NCI-H345 (cell line): ENCODE measurements at regions not wholly inside any gene's neighbourhood (a gene's known extent, or its start where the extent isn't known, plus 50 kb on each side); places are given as distances from the start of the nearest gene placed in this dataset.
"Not testable (repeated sequence)": the region's sequence is repeated elsewhere in the genome, so short reads cannot be mapped to it uniquely, and the experiment has no call there.

Source experiments
- DNase-seq: peaks from one replicate; lab custom pipeline; 2025; lab: John Stamatoyannopoulos, UW

DNA sequence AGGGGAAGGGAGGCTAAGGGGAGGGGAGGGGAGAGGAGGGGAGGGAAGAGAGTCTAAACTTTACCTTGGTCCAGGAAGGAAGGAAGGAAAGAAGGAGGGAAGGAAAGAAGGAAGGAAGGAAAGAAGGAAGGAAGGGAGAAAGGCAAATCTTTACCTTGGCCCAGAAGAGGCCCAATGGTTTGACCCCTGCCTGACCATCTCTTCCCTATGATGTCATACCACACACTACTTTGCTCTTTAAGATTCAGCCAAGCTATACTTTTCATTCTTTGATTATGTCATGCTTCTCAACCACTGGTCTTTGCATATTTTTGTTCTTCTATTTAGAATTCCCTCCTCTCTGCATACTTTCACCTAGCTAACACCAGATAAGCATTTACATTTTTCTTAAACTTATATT is 1077.5 kb downstream of the PCDH9 start:
- DNase-seq: no peak

DNA sequence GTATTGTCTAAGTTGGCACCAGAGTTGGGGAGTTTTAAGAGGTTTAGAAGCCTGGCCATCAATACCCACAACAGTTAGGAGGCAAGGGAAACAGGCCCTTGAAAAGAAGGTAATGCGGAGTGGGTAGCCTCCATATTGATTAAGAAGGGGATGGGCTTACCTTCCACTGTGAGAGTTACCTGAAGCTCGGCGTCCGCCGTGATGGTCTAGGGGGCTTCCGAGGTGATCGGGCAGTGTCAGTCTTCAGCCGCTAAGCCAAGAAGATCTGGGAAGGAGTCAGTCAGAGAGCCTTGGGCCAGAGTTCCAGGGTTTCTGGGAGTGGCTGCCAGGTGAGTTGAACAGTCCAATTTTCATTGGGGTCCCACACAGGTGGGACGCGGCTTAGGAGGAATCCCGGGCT is 1085.8 kb downstream of the PCDH9 start:
- DNase-seq: not testable (repeated sequence)

DNA sequence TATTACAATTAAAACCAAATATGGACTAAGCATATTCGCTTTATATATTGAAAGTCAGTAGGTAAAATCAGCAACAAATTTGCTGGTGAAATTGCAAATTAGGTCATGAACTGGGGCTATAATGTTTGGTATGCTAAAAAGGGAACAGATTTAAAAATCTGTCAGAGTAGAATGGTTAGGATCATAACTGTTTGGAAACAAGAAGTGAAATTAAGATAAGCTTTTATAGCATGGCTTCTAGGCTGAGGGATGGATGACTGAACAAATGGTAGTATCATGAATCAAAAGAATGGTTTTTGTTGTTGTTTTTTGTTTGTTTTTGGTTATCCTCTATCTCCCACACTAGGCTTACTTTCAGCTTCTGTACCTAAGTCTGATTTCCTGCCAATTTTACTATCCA is 1090.4 kb downstream of the PCDH9 start:
- no peak for DNase-seq

DNA sequence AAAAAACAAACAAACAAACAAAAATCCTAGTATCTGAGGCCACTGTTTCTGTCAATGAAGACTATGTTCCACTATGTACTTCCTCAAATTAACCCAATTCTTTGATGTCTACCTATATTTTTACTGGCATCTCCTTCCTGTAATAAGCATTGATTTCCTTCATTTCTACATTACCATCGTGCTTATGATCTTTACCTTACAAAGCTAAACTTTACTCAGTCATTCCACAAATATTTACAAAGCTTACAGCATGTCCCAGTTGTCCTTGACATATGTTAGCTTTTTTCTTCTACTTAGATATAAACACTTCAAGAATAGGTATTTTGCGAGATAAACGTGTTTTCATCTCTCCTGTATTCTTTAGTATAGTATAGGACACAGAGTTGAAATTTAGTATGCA is 1090.9 kb downstream of the PCDH9 start:
- DNase-seq: no peak

DNA sequence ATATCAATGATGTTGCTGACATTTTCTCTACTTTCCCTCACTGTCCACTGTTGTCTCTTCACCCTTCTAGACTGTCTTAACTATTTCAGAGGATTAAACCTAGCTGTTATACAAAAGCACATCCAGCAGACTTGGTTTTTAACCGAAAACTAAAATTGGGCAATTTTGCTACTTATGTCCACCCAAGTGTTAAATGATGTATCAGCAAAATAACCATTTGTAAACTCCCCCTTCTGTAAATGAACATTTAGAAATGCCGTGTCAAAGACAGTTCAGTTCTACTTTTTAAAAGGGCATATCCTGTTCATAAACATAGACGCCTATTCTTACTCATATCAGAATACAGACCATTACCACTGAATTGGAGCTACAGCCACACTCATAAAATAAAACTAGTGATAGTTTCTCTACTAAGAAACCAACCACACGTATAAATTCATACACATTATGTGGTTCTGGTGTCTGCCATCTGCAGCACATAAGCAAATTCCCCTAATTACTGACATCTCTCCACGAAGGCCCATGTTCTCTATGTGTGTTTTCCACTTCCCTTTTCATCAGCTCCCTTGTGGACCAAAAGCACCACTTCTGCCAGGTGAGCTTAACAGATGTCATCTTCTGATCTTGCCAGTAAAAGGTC is 1091.8 kb downstream of the PCDH9 start:
- no peak for DNase-seq

DNA sequence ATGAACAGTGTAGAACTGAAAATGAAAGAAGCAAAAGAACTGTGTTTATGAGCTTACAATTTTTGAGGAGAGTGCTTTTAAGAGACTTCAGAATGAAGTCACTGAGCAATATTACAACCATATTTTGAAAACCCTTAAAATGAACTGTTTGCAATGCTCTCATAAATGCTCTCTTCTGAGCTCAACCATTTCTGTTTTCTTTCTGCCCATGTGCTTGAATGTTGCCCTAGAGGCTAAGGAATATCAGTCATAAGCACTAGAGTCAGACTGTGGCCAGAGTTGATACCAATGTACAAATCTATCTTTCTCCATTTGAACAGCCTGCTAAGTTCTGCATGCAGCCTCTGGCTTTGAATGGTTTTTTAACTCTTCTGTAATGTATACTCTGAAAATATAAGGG is 1092.8 kb downstream of the PCDH9 start:
- no peak for DNase-seq

DNA sequence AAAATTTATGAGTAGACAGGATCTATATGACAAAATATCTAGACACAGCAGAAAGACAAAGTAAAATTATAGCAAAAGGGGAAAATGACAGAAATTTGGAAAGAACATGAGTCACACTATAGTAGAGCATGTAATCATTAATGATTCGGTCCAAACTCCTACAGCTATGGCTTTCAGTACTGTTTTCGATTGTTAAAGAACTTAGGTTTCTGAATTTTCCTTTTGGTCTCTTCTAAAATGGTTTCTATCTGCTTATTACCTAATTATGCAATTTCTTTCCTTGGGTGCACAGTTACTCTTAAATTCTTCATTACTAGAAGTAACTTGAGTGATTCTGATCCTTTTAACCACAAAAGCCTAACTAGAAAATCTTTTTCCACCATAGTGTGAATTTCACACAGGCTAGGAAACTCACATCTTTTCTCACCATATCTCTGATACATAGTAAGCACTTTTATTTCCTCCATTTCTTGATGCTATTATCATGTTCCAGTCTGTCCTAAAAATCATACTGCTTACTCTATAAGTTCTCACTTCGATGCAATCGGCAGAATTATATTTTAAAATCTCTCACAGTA is 1101.4 kb downstream of the PCDH9 start:
- no peak for DNase-seq

DNA sequence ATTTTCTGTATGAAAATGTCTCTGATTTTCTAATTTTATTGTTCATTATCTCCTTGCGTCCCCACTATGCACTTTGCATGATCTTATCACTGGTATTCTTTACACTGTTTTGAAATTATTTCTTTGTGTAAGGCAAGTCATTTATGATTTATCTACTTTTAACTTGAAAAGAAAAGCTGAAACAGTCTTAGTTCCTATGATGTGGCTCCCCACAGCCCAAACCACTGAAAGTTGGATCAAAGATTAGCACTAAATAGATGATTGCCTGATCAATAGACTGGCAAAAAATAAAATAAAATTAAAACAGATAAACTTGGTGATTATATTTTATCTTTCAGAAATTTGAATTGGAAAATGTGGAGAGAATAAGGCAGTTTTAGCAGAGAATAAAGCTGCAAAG is 1101.9 kb downstream of the PCDH9 start:
- no peak for DNase-seq

DNA sequence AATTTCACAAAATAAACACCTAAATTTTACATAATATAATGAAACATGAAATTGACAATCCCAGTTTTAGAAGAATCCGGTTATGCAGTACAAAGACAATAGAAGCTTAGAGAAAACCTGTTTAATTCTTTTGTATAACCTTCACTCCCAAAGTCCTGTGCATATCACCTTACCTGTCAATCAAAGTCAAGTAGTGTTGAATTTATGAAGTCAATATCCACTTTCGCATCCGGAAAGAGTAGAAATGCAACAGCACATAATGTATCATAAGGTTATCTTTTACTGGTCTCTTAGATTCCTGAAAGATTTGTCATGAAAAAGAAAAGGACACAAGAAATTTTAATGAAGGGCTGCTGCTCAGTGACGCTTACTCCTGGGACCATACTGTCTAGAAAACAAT is 1112.6 kb downstream of the PCDH9 start:
- DNase-seq: no peak

DNA sequence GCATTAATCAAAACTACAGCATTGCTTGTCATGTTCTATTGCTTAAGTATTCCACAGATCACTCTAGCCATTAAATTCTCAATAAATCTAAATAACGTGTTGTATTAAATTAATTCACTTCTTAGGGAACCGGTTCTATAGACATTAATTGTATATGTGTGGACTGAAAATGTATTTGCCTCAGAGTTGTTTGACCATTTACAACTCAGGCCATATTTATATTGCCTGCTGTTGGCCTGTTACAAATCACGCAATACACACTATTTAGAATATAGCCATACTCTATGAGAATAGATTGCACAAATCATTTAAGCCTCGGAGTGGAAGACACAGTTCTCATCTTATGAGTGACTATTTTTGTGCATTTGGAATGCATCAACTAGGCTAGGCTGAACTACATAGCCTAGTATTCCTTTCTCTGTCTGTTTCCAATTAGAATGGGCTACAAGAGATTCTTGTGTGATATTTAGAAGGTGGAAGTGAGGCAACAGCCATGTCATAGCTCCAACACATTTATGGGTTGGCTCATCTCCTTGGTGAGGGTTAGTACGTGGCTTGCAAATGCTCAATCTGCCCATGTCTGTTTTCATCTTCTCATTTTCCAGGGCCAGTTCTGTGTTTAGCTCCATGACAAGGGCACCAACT is 1116.1 kb downstream of the PCDH9 start:
- DNase-seq: no peak

DNA sequence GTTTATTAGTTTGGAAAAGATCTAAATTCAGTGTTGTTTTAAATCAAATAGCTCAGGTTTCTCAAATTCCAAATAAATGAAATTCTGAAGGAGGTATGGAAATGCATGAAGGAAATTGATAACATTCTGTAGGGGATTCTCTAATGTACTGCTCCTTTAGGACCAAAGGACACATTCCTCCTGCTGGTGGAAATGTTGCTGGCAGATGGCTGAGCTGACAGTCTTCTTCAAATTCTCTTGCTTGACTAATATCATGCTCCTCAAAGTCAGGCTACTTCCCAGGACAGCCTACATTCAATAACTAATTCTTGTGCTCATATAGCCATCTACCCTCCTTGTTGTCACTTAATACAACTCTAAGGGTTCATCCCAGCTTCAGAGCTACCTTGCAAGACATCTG is 1118.5 kb downstream of the PCDH9 start:
- no peak for DNase-seq

DNA sequence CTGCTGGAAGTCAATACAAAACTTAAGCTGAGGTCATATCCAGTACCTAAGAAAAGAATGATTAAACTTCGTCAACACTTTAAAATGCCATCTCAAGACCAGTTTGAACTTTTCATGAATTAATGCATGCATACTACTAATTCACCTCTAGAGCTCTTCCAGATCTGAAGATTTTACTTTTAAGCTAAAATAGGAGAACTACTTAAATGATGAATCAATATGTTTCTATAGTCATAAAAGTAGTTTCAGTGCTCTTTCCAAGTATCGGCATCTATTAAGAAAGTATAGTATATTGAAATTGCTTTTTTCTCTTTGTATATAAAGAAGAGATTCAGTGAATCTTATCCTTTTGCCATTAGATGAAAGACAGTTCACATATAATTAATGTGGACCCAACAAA is 1123.9 kb downstream of the PCDH9 start:
- DNase-seq: no peak

DNA sequence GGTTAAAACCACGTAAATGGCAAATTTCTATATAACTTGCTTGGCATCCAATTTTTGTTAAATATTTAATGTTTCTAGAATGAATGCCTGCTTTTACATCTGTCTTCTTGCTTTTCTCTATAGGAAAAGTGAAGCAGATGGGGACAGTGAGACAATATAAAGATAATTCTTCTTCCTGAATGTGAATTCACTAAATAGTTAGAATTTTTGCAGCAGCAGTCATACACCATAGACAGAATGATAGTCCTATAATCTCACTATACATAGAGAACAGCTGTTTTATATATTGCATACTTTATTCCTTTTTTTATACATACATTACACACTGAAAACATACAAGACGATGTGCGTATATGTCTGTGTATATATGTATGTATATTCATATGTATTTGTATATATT is 1127.3 kb downstream of the PCDH9 start:
- no peak for DNase-seq

DNA sequence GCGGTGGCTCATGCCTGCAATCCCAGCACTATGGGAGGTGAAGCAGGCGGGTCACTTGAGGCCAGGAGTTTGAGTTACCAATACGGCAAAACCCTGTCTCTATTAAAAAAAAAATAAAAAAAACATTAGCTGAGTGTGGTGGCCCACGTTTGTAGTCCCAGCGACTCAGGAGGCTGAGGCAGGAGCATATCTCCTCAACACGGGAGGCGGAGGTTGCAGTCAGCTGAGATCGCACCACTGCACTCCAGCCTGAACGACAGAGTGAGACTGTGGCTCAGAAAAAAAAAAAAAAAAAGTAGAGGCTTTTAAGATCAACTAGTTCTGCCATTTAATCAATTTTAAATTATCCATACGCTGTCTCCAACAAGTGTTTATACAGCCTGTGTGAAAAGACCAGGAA is 1130.3 kb downstream of the PCDH9 start:
- DNase-seq: no peak

DNA sequence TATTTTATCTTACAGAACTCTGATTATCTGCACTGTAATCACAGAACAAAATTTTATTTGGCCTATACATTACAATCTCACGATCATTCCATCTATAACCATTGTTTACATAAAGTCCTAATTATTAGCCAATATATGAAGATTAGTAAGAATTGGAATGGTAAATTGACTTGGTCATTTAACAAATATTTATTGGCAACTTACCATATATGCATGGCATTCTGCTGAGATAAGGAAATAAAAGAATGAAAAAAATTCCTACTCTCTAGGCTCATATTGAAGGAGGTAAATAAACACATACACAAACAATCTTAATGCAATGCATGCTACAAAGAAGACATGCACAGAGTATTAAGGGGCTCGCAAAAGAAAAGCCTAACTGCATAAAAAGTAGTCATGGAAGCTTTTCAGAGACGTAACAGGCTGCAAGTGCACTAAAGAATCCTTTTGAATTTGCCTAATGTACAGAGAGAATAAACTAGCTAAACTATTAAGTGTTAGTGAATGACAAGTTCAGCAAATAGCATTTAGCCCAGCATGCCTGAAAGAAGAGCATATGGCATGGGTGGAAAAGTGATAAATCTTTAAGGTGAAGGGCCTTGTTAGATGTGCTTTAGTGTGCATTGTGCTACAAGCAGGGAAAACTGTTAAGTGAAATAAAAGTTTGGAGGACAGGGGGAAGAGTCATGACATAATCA is 1131.1 kb downstream of the PCDH9 start:
- no peak for DNase-seq

DNA sequence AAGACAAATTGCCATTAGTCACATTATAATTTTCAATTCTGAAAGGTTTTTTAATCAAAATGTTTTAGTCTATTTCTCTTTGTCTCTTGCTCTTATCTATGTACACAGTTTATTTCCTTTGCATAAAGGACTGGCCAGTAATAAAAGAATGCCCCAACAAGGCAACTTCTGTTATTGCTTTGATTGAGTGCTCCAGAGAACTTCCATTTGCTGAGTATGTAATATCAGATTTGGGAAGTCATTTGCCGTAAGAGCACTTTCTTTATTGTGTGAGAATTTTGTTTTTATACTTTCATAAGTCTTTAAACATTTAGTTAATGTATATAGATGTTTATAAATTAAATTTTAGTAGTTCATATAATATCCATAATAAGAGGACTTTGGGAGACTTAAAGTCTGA is 1140.4 kb downstream of the PCDH9 start:
- no peak for DNase-seq

DNA sequence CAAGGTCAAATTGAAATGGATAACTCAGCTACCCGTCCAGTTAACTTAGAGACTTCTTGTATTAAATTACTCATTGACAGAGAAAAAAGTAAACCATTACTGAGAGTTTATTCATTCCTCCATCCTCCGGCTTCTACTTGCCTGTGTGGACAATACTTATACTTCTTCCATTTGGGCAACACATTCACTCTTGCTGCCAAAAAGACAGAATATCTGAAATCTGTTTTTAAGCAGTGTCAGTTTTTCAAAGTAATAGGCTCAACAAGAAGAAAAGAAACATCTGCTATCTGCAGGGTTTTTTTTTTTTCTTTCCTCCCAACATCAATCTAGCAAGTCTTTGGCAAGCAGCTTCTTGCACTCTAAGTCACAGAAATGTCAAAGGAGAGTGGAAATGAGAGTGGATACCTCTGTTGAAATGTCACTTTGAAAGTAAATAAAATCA is 1142.8 kb downstream of the PCDH9 start:
- DNase-seq: no peak

DNA sequence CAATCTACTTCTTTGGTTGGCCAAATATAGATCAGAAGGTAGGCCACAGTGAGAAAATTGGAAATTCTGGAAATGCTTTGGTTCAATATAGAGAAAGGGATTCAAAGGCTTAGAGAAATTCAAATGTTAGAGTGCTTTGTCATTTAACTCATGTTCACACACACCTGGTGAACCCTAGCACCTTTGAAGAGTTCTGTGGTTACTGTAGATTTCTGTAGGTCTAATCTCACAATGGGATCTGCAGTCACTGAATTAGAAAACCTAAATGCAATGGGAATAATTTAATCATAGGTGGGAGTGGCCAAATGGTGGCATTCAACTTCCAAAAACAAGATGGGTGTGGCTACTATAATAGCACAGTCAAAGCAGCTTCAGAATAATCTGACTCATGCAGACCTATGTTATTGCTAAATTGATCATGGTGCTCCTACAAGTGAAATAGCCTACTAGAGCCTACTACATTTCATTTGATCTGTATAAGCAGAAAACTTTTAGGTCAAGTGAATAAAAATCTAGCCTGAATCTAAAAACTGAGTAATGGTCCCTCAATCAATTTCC is 1152.9 kb downstream of the PCDH9 start:
- no peak for DNase-seq

DNA sequence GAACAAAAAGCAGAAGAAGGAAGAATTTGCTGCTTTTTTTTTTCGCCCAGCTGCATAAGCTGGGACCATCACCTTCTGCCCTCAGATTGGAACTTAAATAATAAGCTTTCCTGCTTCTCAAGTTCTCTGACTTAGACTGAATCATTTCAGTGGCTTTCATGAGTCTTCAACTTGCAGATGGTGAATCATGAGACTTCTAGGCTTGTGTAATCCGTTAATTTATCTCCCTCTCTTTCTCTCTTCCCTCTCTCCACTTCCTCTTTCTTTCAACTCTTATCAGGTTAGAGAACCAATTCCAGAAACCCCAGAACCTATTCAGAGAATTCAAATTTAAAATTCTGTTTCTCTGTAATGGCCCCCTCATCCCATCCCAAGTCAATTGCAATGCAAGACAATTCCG is 1153.7 kb downstream of the PCDH9 start:
- DNase-seq: no peak

DNA sequence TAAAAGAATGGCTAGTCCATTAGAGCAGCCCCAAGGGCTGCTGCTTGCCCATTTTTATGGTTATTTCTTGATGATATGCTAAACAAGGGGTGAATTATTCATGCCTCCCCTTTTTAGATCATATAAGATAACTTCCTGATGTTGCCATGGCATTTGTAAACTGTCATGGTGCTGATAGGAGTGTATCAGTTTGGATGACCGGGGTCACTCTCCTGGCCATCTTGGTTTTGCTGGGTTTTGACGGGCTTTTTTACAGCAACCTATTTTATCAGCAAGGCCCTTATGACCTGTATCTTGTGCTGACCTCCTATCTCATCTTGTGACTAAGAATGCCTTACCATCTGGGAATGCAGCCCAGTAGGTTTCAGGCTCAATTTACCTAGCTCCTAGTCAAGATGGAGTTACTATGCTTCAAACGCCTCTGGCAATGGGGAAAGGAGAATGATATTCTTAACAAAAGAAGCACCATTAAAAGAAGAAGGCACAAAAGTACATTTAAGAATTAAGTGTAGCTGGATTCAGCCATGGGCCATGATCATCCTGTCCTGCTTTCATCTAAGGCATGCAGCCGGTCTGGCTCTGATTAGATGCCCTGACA is 1156.0 kb downstream of the PCDH9 start:
- DNase-seq: no peak

DNA sequence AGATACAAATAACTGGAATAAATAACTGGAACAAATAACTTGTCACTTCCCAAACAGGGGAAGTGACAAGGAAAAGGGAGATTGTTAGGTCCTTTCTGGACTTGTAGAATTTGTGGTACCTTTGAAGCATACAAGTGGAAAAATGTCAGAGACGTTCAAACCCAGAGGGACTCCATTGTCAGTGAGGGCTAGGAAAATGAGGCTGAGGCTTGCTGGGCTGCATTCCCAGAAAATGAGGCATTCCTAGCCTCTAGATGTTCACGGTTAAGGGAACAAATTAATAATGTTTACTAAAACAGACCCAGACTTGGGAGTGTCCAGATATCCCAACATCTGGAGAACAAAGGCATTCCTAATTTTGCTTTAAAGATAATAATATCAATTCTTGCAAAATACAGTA is 1158.0 kb downstream of the PCDH9 start:
- DNase-seq: not testable (repeated sequence)

DNA sequence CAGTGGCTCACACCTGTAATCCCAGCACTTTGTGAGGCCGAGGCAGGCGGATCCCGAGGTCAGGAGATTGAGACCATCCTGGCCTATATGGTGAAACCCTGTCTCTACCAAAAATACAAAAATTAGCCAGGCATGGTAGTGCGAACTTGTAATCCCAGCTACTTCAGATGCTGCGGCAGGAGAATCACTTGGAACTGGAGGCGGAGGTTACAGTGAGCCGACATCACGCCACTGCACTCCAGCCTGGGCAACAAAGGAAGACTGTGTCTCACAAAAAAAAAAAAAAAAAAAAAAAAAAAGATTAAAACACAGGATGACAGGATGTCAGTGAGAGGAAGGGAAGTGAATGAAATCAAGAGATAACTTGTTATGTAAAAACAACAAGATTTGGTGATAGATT is 1158.5 kb downstream of the PCDH9 start:
- no peak for DNase-seq
